ENCODE measurements at regions not wholly inside any gene's neighbourhood (a gene's known extent, or its start where the extent isn't known, plus 50 kb on each side); places are given as distances from the start of the nearest gene placed in this dataset.
"Not testable (repeated sequence)": the region's sequence is repeated elsewhere in the genome, so short reads cannot be mapped to it uniquely, and the experiment has no call there.

DNA sequence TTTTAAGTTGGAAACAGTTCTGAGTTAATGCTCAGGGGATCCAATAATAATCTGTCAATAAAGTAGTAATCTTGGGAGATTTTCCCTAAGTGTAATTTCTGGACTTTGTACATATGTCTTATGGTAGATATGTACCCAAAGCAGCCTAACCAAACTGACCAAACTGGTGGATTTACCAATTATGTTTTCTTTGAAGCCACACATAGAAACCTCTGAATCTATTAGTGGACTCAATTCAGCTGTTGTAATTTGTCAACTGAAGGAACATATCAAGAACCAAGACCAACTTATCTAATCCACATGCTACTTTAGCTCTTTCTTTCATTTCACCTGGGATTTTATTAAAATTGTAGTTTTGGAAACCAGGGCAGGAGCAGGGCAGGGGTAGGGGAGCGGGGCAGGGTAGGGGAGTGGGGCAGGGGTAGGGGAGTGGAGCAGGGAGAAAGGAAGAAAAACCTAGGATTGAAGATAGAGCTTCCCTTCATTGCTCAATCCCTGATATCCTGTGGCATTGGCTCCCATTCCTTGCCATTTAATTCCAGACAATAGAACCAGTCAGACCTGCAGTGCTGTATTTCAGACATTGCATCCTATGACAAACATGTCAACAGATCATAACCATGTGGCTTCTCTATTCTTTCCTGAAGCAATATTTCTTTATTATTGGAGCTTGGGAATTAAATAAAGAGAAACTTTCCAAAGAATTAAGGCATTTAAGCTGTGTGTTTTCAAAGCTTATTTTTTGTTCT, 101.8 kb downstream of the NFKBIZ start:
- no peak for DNase-seq

DNA sequence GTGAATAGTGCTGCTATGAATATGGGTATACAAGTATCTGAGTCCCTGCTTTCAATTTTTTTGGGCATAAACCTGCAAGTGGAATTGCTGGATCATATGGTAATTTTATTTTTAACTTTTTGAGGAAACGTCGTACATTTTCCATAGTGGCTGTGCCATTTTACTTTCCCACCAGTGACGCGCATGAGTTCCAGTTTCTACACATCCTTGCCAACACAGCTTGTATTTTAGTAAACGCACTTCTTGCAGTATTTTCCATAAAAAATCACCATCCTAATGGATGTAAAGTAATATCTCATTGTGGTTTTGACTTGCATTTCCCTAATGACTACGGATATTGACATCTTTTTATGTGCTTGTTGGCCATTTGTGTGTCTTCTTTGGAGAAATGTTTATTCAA, 105.0 kb downstream of the NFKBIZ start:
- no peak for DNase-seq

GRCh38 chr3:101954936-101955335, 105.6 kb downstream of the NFKBIZ start:
- DNase-seq: no peak

- no peak for DNase-seq
Observed at GRCh38 chr3:101962055-101962454, 112.7 kb downstream of the NFKBIZ start.

- no peak for DNase-seq
Observed at GRCh38 chr3:101963902-101964362, 114.6 kb downstream of the NFKBIZ start.

GRCh38 chr3:101964861-101965260, 115.5 kb downstream of the NFKBIZ start:
- DNase-seq: no peak

- no peak for DNase-seq
Observed at GRCh38 chr3:101966226-101966625, 116.9 kb downstream of the NFKBIZ start.

GRCh38 chr3:101970212-101970611, 120.9 kb downstream of the NFKBIZ start:
- no peak for DNase-seq

GRCh38 chr3:101970905-101971304, 121.6 kb downstream of the NFKBIZ start:
- no peak for DNase-seq

DNA sequence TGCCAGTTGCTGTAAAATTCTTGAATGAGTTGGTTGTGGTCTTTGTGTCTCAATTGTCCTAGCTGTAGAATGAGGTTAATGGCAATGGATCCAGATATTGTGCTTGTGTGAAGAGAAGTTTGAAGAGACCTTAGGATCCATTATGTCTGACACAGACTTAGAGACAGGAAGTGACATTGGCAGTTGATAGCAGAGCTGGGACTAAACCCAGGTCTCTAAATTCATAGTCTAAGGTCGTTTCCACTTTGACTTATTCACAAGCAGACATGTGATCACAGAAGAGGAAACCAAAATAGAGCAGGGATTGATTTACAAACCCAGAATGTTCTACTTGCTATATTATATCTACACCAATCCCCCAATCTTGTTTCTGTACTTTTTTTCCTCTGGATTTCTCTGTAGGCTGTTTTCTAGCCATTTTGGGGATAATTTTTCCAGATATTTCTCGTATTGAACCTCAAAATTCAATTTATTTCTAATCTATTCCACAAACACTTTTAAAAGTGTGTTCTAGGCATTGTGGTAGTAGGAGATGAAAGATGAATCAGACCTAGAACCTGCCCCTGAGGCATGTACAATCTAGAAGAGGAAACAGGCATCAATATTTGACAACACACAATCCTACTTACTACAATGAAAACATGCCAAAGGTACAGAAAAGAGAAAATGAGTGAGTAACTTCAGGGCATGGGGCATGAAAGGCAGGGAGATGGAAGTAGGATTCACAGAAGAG, 123.3 kb downstream of the NFKBIZ start:
- DNase-seq: no peak

DNA sequence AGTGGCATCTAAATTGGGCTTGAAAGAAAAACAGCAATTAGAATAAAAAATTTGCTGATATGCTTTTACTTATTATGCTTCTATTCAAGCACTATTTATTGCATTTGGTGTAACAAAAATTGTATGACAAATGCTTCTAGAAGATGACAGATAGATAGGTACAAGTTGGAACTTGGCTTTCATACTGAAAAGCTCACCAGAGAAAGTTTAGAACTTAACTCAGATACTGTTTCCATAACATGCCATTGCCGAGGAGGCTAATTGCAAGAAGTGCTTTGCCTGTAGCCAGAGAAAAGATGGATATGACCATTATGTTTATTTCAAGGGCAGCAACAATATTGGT, 123.8 kb downstream of the NFKBIZ start:
- DNase-seq: no peak

DNA sequence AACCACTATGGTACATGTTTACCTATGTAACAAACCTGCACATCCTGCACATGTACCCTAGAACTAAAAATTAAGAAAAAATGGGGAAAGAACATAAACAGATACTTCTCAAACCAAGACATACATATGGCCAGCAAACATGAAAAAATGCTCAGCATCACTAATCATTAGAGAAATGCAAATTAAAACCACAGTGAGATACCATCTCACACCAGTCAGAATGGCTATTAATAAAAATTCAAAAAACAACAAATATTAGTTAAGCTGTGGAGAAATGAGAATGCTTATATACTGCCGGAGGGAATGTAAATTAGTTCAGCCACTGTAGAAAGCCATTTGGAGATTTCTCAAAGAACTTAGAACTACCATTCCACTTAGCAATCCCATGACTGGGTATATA, 126.1 kb downstream of the NFKBIZ start:
- not testable (repeated sequence) for DNase-seq

DNA sequence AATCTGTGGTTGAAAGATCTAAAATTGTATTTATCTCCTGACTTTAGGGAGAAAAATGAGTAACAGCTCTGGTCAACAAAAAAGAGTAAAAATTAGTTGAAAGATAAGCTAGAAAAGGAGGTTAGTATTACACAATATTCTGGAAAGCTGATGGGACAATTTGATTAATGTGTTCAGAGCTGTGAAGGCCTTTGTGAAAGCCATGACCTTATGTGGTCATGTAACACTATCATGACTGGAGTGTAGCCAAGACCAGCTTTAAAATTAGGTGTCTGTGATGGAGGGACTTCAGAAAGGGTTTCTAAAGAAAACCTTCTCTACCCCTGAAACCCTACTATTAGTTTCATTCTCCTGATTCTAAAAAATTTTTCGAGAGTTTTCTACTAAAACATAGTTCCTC, 127.2 kb downstream of the NFKBIZ start:
- DNase-seq: no peak

GRCh38 chr3:101978348-101978747, 129.0 kb downstream of the NFKBIZ start:
- DNase-seq: no peak

- DNase-seq: no peak
Observed at GRCh38 chr3:101979033-101979432, 129.7 kb downstream of the NFKBIZ start.

DNA sequence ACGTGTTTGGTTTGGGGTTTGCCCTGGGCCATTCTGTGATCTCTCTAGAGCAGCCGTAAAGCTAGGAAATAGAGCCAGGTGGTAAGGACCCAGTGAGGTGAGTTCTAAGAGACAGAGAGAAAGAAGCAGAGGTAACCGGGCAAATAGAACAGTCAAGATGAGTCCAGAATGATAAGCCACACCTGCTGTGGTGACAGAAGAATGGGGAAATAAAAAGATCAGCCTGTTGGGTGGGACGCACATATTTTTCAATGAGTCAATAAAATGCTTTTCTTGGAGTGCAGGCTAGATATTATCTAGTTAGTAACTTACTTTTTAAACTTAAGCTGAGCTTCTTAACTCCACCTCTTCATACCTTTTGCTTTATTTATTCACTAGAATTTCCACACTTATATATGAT, 135.0 kb downstream of the NFKBIZ start:
- DNase-seq: no peak

- no peak for DNase-seq
Observed at GRCh38 chr3:101988596-101988995, 139.3 kb downstream of the NFKBIZ start.

DNA sequence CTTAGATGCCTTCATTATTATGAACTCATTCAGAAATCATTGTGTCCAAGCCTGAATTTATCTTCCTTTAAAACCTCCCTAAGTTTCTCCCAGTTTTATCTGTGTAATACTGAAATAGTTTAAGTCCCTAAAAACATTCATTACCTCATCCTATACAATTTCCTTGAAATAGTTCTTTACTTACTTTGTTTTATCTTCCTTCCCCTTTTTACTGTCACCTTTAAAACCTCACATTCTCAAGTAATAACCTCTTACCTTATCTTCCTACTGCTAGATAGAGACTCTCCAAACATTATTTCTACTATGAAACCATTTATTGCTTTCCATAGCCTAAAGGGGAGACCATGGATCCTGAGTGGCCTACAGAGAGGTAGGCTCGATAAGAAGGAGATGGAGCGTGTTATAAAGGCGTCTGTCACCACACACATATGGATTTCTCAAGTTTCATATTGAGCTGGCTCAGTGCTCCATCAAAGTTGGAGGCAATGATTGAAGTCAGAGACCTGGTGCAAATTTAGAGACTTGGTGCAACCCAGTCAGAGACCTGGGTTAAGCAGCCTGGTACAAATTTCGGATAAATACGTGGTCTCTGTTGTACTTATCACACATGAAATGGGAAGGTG, 140.4 kb downstream of the NFKBIZ start:
- no peak for DNase-seq

GRCh38 chr3:101992863-101993262, 143.5 kb downstream of the NFKBIZ start:
- no peak for DNase-seq

DNA sequence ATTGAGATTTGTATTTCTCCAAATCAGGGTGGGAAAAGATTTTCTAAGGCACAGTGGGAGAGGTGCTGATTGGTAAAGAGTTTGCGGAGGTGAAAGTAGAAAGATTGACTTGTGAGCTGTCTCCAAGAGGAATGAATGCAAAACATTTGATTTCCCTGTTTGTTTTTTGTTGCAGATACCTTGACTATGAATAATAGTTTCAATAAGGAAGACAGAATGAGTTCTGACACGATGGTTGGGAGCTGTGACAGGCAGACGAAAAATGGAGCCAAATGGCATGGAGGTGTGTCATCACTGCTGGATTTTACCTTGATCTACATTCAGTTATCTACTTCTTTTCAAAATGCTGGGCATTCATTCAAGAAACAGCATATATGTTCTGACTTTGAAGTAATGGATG, 145.1 kb downstream of the NFKBIZ start:
- DNase-seq: no peak

- DNase-seq: no peak
Observed at GRCh38 chr3:101995371-101996046, 146.2 kb downstream of the NFKBIZ start.

GRCh38 chr3:101996832-101997231, 147.5 kb downstream of the NFKBIZ start:
- no peak for DNase-seq

- DNase-seq: no peak
Observed at GRCh38 chr3:101998256-101998926, 149.1 kb downstream of the NFKBIZ start.
